ENCODE measurements at regions not wholly inside any gene's neighbourhood (a gene's known extent, or its start where the extent isn't known, plus 50 kb on each side); places are given as distances from the start of the nearest gene placed in this dataset.

DNA sequence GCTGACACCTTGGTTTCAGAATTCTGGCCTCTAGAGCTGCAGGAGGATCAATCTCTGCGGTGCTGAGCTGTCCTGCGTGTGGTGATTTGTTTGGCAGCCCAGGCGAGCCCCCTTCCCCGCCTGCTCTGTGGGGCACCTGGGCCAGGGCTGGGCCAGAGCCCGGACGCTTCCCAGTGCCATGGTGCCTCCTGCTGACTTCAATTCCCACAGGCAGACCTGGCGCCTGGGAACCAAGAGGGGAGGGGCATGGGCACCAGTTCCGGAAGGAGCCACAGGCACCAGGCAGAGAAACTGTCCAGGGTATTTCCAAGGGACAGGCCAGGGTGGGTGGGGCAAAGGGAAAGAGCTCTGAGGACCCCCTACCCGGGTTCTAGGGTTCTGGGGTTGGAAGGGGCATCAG, 197.8 kb downstream of the CTTN start:
- TF ChIP-seq, protein P1, sequence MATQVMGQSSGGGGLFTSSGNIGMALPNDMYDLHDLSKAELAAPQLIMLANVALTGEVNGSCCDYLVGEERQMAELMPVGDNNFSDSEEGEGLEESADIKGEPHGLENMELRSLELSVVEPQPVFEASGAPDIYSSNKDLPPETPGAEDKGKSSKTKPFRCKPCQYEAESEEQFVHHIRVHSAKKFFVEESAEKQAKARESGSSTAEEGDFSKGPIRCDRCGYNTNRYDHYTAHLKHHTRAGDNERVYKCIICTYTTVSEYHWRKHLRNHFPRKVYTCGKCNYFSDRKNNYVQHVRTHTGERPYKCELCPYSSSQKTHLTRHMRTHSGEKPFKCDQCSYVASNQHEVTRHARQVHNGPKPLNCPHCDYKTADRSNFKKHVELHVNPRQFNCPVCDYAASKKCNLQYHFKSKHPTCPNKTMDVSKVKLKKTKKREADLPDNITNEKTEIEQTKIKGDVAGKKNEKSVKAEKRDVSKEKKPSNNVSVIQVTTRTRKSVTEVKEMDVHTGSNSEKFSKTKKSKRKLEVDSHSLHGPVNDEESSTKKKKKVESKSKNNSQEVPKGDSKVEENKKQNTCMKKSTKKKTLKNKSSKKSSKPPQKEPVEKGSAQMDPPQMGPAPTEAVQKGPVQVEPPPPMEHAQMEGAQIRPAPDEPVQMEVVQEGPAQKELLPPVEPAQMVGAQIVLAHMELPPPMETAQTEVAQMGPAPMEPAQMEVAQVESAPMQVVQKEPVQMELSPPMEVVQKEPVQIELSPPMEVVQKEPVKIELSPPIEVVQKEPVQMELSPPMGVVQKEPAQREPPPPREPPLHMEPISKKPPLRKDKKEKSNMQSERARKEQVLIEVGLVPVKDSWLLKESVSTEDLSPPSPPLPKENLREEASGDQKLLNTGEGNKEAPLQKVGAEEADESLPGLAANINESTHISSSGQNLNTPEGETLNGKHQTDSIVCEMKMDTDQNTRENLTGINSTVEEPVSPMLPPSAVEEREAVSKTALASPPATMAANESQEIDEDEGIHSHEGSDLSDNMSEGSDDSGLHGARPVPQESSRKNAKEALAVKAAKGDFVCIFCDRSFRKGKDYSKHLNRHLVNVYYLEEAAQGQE (IDR thresholded peaks at IDR 0.05; ENCODE audit: unreplicated experiment): no peak
- TF ChIP-seq EZH2phosphoT487 (IDR thresholded peaks at IDR 0.05; ENCODE audit: unreplicated experiment) (no peak), JUNB (IDR thresholded peaks at IDR 0.05; ENCODE audit: unreplicated experiment) (no peak), EZH2 (IDR thresholded peaks at IDR 0.05; ENCODE audit: low read depth, unreplicated experiment) (no peak), CREB1 (CRISPR knock-in tag; IDR thresholded peaks at IDR 0.05; ENCODE audit: low read depth) (no peak), POLR2AphosphoS5 (IDR thresholded peaks at IDR 0.05; ENCODE audit: low read depth) (no peak), NANOG (IDR thresholded peaks at IDR 0.05; ENCODE audit: borderline replicate concordance) (no peak), STAT1 (IDR thresholded peaks at IDR 0.05; ENCODE audit: unreplicated experiment) (no peak), ZNF114 (CRISPR knock-in tag; IDR thresholded peaks at IDR 0.05) (no peak)
- TF ChIP-seq, protein P2, sequence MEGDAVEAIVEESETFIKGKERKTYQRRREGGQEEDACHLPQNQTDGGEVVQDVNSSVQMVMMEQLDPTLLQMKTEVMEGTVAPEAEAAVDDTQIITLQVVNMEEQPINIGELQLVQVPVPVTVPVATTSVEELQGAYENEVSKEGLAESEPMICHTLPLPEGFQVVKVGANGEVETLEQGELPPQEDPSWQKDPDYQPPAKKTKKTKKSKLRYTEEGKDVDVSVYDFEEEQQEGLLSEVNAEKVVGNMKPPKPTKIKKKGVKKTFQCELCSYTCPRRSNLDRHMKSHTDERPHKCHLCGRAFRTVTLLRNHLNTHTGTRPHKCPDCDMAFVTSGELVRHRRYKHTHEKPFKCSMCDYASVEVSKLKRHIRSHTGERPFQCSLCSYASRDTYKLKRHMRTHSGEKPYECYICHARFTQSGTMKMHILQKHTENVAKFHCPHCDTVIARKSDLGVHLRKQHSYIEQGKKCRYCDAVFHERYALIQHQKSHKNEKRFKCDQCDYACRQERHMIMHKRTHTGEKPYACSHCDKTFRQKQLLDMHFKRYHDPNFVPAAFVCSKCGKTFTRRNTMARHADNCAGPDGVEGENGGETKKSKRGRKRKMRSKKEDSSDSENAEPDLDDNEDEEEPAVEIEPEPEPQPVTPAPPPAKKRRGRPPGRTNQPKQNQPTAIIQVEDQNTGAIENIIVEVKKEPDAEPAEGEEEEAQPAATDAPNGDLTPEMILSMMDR (conservative IDR thresholded peaks at IDR 0.05; ENCODE audit: low read depth in 2 of 2): no peak
- TF ChIP-seq, protein P3, sequence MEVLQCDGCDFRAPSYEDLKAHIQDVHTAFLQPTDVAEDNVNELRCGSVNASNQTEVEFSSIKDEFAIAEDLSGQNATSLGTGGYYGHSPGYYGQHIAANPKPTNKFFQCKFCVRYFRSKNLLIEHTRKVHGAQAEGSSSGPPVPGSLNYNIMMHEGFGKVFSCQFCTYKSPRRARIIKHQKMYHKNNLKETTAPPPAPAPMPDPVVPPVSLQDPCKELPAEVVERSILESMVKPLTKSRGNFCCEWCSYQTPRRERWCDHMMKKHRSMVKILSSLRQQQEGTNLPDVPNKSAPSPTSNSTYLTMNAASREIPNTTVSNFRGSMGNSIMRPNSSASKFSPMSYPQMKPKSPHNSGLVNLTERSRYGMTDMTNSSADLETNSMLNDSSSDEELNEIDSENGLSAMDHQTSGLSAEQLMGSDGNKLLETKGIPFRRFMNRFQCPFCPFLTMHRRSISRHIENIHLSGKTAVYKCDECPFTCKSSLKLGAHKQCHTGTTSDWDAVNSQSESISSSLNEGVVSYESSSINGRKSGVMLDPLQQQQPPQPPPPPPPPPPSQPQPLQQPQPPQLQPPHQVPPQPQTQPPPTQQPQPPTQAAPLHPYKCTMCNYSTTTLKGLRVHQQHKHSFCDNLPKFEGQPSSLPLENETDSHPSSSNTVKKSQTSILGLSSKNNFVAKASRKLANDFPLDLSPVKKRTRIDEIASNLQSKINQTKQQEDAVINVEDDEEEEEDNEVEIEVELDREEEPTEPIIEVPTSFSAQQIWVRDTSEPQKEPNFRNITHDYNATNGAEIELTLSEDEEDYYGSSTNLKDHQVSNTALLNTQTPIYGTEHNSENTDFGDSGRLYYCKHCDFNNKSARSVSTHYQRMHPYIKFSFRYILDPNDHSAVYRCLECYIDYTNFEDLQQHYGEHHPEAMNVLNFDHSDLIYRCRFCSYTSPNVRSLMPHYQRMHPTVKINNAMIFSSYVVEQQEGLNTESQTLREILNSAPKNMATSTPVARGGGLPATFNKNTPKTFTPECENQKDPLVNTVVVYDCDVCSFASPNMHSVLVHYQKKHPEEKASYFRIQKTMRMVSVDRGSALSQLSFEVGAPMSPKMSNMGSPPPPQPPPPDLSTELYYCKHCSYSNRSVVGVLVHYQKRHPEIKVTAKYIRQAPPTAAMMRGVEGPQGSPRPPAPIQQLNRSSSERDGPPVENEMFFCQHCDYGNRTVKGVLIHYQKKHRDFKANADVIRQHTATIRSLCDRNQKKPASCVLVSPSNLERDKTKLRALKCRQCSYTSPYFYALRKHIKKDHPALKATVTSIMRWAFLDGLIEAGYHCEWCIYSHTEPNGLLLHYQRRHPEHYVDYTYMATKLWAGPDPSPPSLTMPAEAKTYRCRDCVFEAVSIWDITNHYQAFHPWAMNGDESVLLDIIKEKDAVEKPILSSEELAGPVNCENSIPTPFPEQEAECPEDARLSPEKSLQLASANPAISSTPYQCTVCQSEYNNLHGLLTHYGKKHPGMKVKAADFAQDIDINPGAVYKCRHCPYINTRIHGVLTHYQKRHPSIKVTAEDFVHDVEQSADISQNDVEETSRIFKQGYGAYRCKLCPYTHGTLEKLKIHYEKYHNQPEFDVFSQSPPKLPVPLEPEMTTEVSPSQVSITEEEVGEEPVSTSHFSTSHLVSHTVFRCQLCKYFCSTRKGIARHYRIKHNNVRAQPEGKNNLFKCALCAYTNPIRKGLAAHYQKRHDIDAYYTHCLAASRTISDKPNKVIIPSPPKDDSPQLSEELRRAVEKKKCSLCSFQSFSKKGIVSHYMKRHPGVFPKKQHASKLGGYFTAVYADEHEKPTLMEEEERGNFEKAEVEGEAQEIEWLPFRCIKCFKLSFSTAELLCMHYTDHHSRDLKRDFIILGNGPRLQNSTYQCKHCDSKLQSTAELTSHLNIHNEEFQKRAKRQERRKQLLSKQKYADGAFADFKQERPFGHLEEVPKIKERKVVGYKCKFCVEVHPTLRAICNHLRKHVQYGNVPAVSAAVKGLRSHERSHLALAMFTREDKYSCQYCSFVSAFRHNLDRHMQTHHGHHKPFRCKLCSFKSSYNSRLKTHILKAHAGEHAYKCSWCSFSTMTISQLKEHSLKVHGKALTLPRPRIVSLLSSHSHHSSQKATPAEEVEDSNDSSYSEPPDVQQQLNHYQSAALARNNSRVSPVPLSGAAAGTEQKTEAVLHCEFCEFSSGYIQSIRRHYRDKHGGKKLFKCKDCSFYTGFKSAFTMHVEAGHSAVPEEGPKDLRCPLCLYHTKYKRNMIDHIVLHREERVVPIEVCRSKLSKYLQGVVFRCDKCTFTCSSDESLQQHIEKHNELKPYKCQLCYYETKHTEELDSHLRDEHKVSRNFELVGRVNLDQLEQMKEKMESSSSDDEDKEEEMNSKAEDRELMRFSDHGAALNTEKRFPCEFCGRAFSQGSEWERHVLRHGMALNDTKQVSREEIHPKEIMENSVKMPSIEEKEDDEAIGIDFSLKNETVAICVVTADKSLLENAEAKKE (CRISPR knock-in tag; IDR thresholded peaks at IDR 0.05): no peak
- TF ChIP-seq, protein P4, sequence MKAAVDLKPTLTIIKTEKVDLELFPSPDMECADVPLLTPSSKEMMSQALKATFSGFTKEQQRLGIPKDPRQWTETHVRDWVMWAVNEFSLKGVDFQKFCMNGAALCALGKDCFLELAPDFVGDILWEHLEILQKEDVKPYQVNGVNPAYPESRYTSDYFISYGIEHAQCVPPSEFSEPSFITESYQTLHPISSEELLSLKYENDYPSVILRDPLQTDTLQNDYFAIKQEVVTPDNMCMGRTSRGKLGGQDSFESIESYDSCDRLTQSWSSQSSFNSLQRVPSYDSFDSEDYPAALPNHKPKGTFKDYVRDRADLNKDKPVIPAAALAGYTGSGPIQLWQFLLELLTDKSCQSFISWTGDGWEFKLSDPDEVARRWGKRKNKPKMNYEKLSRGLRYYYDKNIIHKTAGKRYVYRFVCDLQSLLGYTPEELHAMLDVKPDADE (IDR thresholded peaks at IDR 0.05): no peak

Data from GM23338 (cell line).